ENCODE measurements at regions not wholly inside any gene's neighbourhood (a gene's known extent, or its start where the extent isn't known, plus 50 kb on each side); places are given as distances from the start of the nearest gene placed in this dataset.
"Not testable (repeated sequence)": the region's sequence is repeated elsewhere in the genome, so short reads cannot be mapped to it uniquely, and the experiment has no call there.

- intact Hi-C loops (cut with micrococcal nuclease) = loop anchor here (1.0 kb wide), 5 partner anchors 11 to 80 kb away; partner anchors contain the start of gene CHD2
These were observed 79.7 kb upstream of the CHD2 start for GRCh38 chr15:92820236-92821021.

GRCh38 chr15:92821491-92822116 lies 78.5 kb upstream of the CHD2 start:
- intact Hi-C loops (cut with micrococcal nuclease) = no loop called here
- no peaks in the 10 kb centered on the region for H3K27me3 Mint-ChIP-seq
- ATAC-seq (ENCODE audit: low read depth) (no peak), DNase-seq (no peak)
- no peaks in the 10 kb centered on the region for H3K9me3 Mint-ChIP-seq
- H3K36me3 Mint-ChIP-seq (ENCODE audit: low read depth) = no peaks in the 10 kb centered on the region
- POLR2A ChIA-PET = interaction anchor here (0.6 to 7.6 kb wide), 10 partner anchors 9 to 112 kb away, joined by 3 to 90 read pairs (median 20); partner anchors contain the start of gene CHD2
- peaks cover 70% of the 10 kb centered on the region for H3K4me1 Mint-ChIP-seq
- CTCF ChIA-PET = no interaction called here
- peak overlapping the region; percentile 55 for H3K4me3 Mint-ChIP-seq
- TF ChIP-seq, protein P1, sequence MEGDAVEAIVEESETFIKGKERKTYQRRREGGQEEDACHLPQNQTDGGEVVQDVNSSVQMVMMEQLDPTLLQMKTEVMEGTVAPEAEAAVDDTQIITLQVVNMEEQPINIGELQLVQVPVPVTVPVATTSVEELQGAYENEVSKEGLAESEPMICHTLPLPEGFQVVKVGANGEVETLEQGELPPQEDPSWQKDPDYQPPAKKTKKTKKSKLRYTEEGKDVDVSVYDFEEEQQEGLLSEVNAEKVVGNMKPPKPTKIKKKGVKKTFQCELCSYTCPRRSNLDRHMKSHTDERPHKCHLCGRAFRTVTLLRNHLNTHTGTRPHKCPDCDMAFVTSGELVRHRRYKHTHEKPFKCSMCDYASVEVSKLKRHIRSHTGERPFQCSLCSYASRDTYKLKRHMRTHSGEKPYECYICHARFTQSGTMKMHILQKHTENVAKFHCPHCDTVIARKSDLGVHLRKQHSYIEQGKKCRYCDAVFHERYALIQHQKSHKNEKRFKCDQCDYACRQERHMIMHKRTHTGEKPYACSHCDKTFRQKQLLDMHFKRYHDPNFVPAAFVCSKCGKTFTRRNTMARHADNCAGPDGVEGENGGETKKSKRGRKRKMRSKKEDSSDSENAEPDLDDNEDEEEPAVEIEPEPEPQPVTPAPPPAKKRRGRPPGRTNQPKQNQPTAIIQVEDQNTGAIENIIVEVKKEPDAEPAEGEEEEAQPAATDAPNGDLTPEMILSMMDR (IDR thresholded peaks at IDR 0.05) = no peak
- H3K27ac Mint-ChIP-seq = peak overlapping the region; percentile 79

More at GRCh38 chr15:92820236-92821021, 79.7 kb upstream of the CHD2 start:
- POLR2A ChIA-PET = interaction anchor here (0.7 to 7.6 kb wide), 9 partner anchors 9 to 97 kb away, joined by 3 to 90 read pairs (median 20); partner anchors contain the start of gene CHD2
- H3K27ac Mint-ChIP-seq = peak overlapping the region; percentile 90
- H3K36me3 Mint-ChIP-seq (ENCODE audit: low read depth) = no peaks in the 10 kb centered on the region
- H3K9me3 Mint-ChIP-seq = no peaks in the 10 kb centered on the region
- TF ChIP-seq, protein P1 (IDR thresholded peaks at IDR 0.05) = no peak
- peak; percentile 79 for ATAC-seq (ENCODE audit: low read depth)
- H3K4me1 Mint-ChIP-seq = peaks cover 62% of the 10 kb centered on the region
- no peaks in the 10 kb centered on the region for H3K27me3 Mint-ChIP-seq
- CTCF ChIA-PET = interaction anchor here (1.0 kb wide), 1 partner anchor 62 kb away, joined by 5 read pairs; no protein-coding TSS in a partner anchor
- DNase-seq = peak; percentile 82
- peak overlapping the region; percentile 90 for H3K4me3 Mint-ChIP-seq

DNA sequence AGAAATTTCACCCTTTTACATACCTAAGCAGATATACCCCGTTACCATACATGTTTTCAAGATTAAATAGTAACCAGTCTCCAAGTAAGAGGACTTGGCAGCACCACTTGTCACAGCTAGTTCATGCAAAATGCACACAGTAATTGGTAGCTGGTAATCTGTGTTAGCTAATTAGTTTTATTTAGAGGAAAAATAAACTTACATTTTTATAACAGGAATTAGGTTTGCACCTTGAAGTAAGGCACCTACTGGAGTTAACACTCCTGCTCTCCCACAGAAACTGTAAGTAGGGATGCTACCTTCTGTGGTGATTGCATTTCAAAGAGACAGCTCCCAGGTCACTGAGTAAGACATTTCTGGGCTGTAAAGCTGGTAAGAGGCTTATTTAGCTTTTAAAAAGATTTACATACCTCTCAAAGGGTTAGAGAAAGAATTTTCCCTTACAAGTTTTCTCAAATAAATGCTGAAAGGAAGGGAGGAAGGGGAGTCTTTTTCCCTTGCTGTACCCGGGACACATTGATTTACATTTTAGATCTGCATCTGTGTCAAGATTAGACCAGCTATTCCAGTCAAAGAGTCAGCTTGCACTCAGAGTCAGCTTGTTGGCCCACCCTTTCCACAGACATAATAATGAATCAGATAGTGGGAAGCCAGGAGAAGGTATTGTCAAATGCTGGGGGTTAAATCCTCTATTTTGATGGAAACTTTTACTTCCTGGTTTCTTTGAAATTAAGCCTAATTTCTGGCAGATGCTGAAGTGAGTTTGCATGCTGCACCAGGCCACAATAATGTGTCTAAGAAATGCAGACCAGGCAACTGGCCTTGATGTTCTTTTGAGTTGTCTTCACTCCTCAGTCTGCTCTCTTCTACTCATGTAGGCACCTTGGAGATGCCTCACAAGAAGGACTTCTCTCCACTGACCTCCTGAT lies 77.6 kb upstream of the CHD2 start:
- H3K4me1 Mint-ChIP-seq = peaks cover 71% of the 10 kb centered on the region
- POLR2A ChIA-PET = interaction anchor here (1.1 to 7.6 kb wide), 9 partner anchors 8 to 85 kb away, joined by 3 to 90 read pairs (median 7); partner anchors contain the start of gene CHD2
- H3K27me3 Mint-ChIP-seq = no peaks in the 10 kb centered on the region
- H3K27ac Mint-ChIP-seq = peak overlapping the region; percentile 79
- TF ChIP-seq, protein P1 (IDR thresholded peaks at IDR 0.05) = no peak
- H3K36me3 Mint-ChIP-seq (ENCODE audit: low read depth) = no peaks in the 10 kb centered on the region
- CTCF ChIA-PET = no interaction called here
- intact Hi-C loops (cut with micrococcal nuclease) = no loop called here
- H3K4me3 Mint-ChIP-seq = peak overlapping the region; percentile 55
- ATAC-seq (ENCODE audit: low read depth) (no peak), DNase-seq (no peak)
- no peaks in the 10 kb centered on the region for H3K9me3 Mint-ChIP-seq

DNA sequence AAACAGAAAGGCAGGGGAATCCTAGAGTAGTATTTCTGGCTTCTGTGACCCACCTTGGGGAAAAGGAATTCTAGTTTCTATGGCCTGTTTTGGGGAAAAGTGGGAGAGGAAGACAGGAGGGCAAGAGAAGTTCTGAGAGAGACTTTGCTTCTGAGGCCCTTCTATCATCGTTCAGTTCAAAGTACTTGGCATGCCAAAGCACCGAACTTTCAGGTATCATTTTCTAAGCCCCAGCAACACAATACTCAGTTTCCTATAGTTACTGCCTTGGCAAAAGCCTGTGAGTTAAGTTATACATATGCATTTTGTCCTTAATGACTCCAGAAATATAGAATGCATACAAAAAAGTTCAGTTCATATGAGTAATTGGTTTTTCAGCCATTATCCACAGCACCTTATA lies 74.1 kb upstream of the CHD2 start:
- intact Hi-C loops (cut with micrococcal nuclease) = loop anchor here (1.0 kb wide), 1 partner anchor 9 kb away; no protein-coding TSS in a partner anchor
- Mint-ChIP-seq H3K27me3 (no peaks in the 10 kb centered on the region), H3K4me1 (peaks cover 62% of the 10 kb centered on the region), H3K4me3 (no peak overlapping the region), H3K9me3 (no peaks in the 10 kb centered on the region), H3K36me3 (ENCODE audit: low read depth) (no peaks in the 10 kb centered on the region), H3K27ac (peak overlapping the region; percentile 0)
- ATAC-seq (ENCODE audit: low read depth) (no peak), DNase-seq (no peak)
- ChIA-PET CTCF (no interaction called here), POLR2A (interaction anchor here (0.7 to 9.3 kb wide), 5 partner anchors 16 to 89 kb away, joined by 12 to 416 read pairs (median 17); partner anchors contain the start of gene CHD2)
- TF ChIP-seq, protein P1 (IDR thresholded peaks at IDR 0.05) = no peak

- POLR2A ChIA-PET = interaction anchor here (0.7 to 9.3 kb wide), 4 partner anchors 10 to 69 kb away, joined by 5 to 416 read pairs (median 40); no protein-coding TSS in a partner anchor
- H3K27me3 Mint-ChIP-seq; H3K4me3 Mint-ChIP-seq; intact Hi-C loops (cut with micrococcal nuclease); ATAC-seq (ENCODE audit: low read depth); H3K9me3 Mint-ChIP-seq; CTCF ChIA-PET; H3K36me3 Mint-ChIP-seq (ENCODE audit: low read depth); H3K27ac Mint-ChIP-seq; DNase-seq: not testable (repeated sequence)
- H3K4me1 Mint-ChIP-seq = peaks cover 67% of the 10 kb centered on the region
These were observed 72.1 kb upstream of the CHD2 start for GRCh38 chr15:92827991-92828390.
